Neural cell (in vitro differentiated cells): ENCODE measurements at regions not wholly inside any gene's neighbourhood (a gene's known extent, or its start where the extent isn't known, plus 50 kb on each side); places are given as distances from the start of the nearest gene placed in this dataset.

Experiments
- H2AFZ ChIP-seq: fragments of 200-600, 300-800 bp; sonication (generic), shearing (Covaris generic); 2 replicates; pipeline ENCODE4 v1.6.0; 2014; ENCODE audit warnings: low read depth, mild to moderate bottlenecking, antibody characterized with exemption, low read length, moderate library complexity
- H3F3A ChIP-seq: fragments of 200-600 bp; shearing (Covaris generic); 2 replicates; pipeline ENCODE4 v1.6.1; 2016; ENCODE audit warnings: mild to moderate bottlenecking, moderate library complexity, mixed read lengths, antibody characterized with exemption, low read length; ENCODE audit not compliant: insufficient read depth, poor library complexity, severe bottlenecking
- H3K27ac ChIP-seq: fragments of 200-600, 300-800 bp; sonication (generic), shearing (Covaris generic); 2 replicates; pipeline ENCODE4 v1.5.1; 2014; ENCODE audit warnings: mild to moderate bottlenecking, low read length, moderate library complexity
- H3K27me3 ChIP-seq: fragments of 300-800, 200-600 bp; sonication (generic), shearing (Covaris generic); 2 replicates; pipeline ENCODE4 v1.6.0; 2014; ENCODE audit warnings: mild to moderate bottlenecking, low read depth, low read length, moderate library complexity; ENCODE audit not compliant: insufficient read depth
- H3K36me3 ChIP-seq: fragments of 300-800, 200-600 bp; sonication (generic), shearing (Covaris generic); 2 replicates; pipeline ENCODE4 v1.5.1; 2014; ENCODE audit warnings: mild to moderate bottlenecking, antibody characterized with exemption, low read length, moderate library complexity; ENCODE audit not compliant: insufficient read depth
- H3K4me2 ChIP-seq: fragments of 300-800, 200-600 bp; sonication (generic), shearing (Covaris generic); 2 replicates; pipeline ENCODE4 v1.6.0; 2014; ENCODE audit warnings: mild to moderate bottlenecking, low read length
- H3K4me3 ChIP-seq: fragments of 300-800, 200-600 bp; sonication (generic), shearing (Covaris generic); 2 replicates; pipeline ENCODE4 v1.5.1; 2014; ENCODE audit warnings: mild to moderate bottlenecking, low read length, moderate library complexity
- H3K79me2 ChIP-seq: fragments of 200-600 bp; shearing (Covaris generic); replicated peaks from 2 replicates; pipeline ENCODE4 v1.6.0; 2014; ENCODE audit warnings: mild to moderate bottlenecking, low read length, moderate library complexity; ENCODE audit not compliant: insufficient read depth
- H3K9ac ChIP-seq: fragments of 300-800, 200-600 bp; sonication (generic), shearing (Covaris generic); 2 replicates; pipeline ENCODE4 v1.6.1; 2016; ENCODE audit warnings: mild to moderate bottlenecking, low read length, mixed read lengths
- H3K9me2 ChIP-seq: fragments of 200-600 bp; shearing (Covaris generic); 2 replicates; pipeline ENCODE4 v1.6.1; 2016; ENCODE audit warnings: mild to moderate bottlenecking, low read length, mixed read lengths; ENCODE audit not compliant: insufficient read depth
- H3K9me3 ChIP-seq: fragments of 200-600, 300-800 bp; sonication (generic), shearing (Covaris generic); 2 replicates; pipeline ENCODE4 v1.6.1; 2016; ENCODE audit warnings: mild to moderate bottlenecking, mixed run types, low read length, moderate library complexity, mixed read lengths
- H4K20me1 ChIP-seq: fragments of 200-600 bp; shearing (Covaris generic); 2 replicates; pipeline ENCODE4 v1.6.1; 2016; ENCODE audit warnings: mild to moderate bottlenecking, mixed run types; ENCODE audit not compliant: insufficient read depth
- CTCF ChIP-seq: fragments of 450-650 bp; IDR thresholded peaks from 2 replicates; pipeline ENCODE4 v1.5.1; 2014; ENCODE audit warnings: antibody characterized with exemption, mild to moderate bottlenecking, moderate library complexity; ENCODE audit not compliant: poor library complexity, severe bottlenecking
- EP300 ChIP-seq: fragments of 450-650 bp; conservative IDR thresholded peaks from 2 replicates; pipeline ENCODE4 v1.6.1; 2014; ENCODE audit warnings: antibody characterized with exemption, mild to moderate bottlenecking, moderate library complexity; ENCODE audit not compliant: poor library complexity, severe bottlenecking
- EZH2 ChIP-seq: fragments of 200-600, 300-800 bp; shearing (Covaris generic), sonication (generic); IDR thresholded peaks from 2 replicates; pipeline ENCODE4 v1.6.1; 2014; ENCODE audit warnings: antibody characterized with exemption, low read length, borderline replicate concordance, mild to moderate bottlenecking; ENCODE audit not compliant: insufficient read depth, poor library complexity, severe bottlenecking
- MXI1 ChIP-seq: fragments of 450-650 bp; conservative IDR thresholded peaks from 2 replicates; pipeline ENCODE4 v1.6.1; 2014; ENCODE audit warnings: antibody characterized with exemption, mild to moderate bottlenecking; ENCODE audit not compliant: poor library complexity, severe bottlenecking
- POLR2AphosphoS5 ChIP-seq: IDR thresholded peaks from 2 replicates; pipeline ENCODE4 v1.6.1; 2012
- RAD21 ChIP-seq: fragments of 450-650 bp; conservative IDR thresholded peaks from 2 replicates; pipeline ENCODE4 v1.6.1; 2014; ENCODE audit warnings: antibody characterized with exemption, mild to moderate bottlenecking, moderate library complexity
- REST ChIP-seq: IDR thresholded peaks from 2 replicates; pipeline ENCODE4 v1.6.1; 2012; ENCODE audit warnings: borderline replicate concordance
- SMC3 ChIP-seq: fragments of 450-650 bp; conservative IDR thresholded peaks from 2 replicates; pipeline ENCODE4 v1.6.1; 2014; ENCODE audit warnings: antibody characterized with exemption, mild to moderate bottlenecking, moderate library complexity; ENCODE audit not compliant: poor library complexity
- TAF1 ChIP-seq: IDR thresholded peaks from 2 replicates; pipeline ENCODE4 v1.6.1; 2012; ENCODE audit warnings: low read depth

GRCh38 chr6:16031278-16031981, 97.5 kb upstream of the MYLIP start:
- H3K9ac ChIP-seq, result no peak overlapping the region
- no peaks in the 10 kb centered on the region for H3K79me2 ChIP-seq
- no peak overlapping the region for H2AFZ ChIP-seq
- H3K4me3 ChIP-seq, result no peak overlapping the region
- H3K27ac ChIP-seq, result no peak overlapping the region
- TF ChIP-seq TAF1, result no peak
- no peak for TF ChIP-seq MXI1
- TF ChIP-seq SMC3, result no peak
- TF ChIP-seq EZH2, result no peak
- TF ChIP-seq CTCF, result no peak
- TF ChIP-seq POLR2AphosphoS5, result no peak
- no peak for TF ChIP-seq REST
- H3K27me3 ChIP-seq, result no peaks in the 10 kb centered on the region
- H3F3A ChIP-seq, result no peaks in the 10 kb centered on the region
- H3K4me2 ChIP-seq, result no peak overlapping the region
- H3K9me2 ChIP-seq, result no peaks in the 10 kb centered on the region
- H3K36me3 ChIP-seq, result no peaks in the 10 kb centered on the region
- H3K9me3 ChIP-seq, result no peaks in the 10 kb centered on the region
- no peaks in the 10 kb centered on the region for H4K20me1 ChIP-seq

GRCh38 chr6:16028966-16029365, 99.9 kb upstream of the MYLIP start:
- H3F3A ChIP-seq, result no peaks in the 10 kb centered on the region

More at GRCh38 chr6:16028966-16029365, 99.9 kb upstream of the MYLIP start:
- Histone ChIP-seq H4K20me1 (no peaks in the 10 kb centered on the region), H3K9me3 (no peaks in the 10 kb centered on the region), H3K9me2 (no peaks in the 10 kb centered on the region), H3K27ac (no peak overlapping the region), H3K4me3 (no peak overlapping the region), H3K9ac (no peak overlapping the region), H3K36me3 (no peaks in the 10 kb centered on the region), H3K27me3 (no peaks in the 10 kb centered on the region), H2AFZ (no peak overlapping the region), H3K4me2 (no peak overlapping the region), H3K79me2 (no peaks in the 10 kb centered on the region)
- TF ChIP-seq RAD21 (no peak), CTCF (no peak), EZH2 (no peak), MXI1 (no peak), REST (no peak), POLR2AphosphoS5 (no peak), EP300 (no peak), TAF1 (no peak), SMC3 (no peak)
